ENCODE measurements at regions not wholly inside any gene's neighbourhood (a gene's known extent, or its start where the extent isn't known, plus 50 kb on each side); places are given as distances from the start of the nearest gene placed in this dataset.

DNA sequence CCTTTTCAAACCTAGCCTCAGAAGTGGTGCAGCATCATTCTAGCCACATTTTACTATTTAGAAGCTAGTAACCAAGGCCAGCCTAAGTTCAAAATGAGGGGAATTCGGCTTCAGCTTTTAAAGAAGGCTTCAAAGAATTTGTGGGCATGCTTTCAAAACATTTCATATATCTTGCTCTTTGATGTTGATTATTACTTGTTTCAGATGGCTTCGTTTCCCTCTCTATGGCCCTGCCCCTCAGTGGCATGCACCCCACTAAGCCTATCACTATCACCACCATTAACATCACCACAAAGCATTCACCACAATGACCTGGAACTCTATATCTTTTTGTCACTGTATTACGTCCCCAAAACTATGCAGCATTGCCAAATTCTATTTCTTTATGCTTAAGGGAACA lies 51.2 kb upstream of the FAM47B start:
- TF ChIP-seq POLR2AphosphoS5 (IDR thresholded peaks at IDR 0.05; ENCODE audit: insufficient read depth, low read depth, low read length) = no peak
- TF ChIP-seq POLR2A (IDR thresholded peaks at IDR 0.05; ENCODE audit: low read depth, low read length) = no peak
- no peak for TF ChIP-seq FOS (IDR thresholded peaks at IDR 0.05; ENCODE audit: borderline replicate concordance, insufficient read depth, low read length)
- TF ChIP-seq, protein P1, sequence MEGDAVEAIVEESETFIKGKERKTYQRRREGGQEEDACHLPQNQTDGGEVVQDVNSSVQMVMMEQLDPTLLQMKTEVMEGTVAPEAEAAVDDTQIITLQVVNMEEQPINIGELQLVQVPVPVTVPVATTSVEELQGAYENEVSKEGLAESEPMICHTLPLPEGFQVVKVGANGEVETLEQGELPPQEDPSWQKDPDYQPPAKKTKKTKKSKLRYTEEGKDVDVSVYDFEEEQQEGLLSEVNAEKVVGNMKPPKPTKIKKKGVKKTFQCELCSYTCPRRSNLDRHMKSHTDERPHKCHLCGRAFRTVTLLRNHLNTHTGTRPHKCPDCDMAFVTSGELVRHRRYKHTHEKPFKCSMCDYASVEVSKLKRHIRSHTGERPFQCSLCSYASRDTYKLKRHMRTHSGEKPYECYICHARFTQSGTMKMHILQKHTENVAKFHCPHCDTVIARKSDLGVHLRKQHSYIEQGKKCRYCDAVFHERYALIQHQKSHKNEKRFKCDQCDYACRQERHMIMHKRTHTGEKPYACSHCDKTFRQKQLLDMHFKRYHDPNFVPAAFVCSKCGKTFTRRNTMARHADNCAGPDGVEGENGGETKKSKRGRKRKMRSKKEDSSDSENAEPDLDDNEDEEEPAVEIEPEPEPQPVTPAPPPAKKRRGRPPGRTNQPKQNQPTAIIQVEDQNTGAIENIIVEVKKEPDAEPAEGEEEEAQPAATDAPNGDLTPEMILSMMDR (IDR thresholded peaks at IDR 0.05; ENCODE audit: extremely low read depth in 1 of 2, insufficient read depth in 1 of 2, low read depth in 1 of 2, low read length in 2 of 2) = no peak

Measured in endothelial cell of umbilical vein (primary cell).